ENCODE measurements at regions not wholly inside any gene's neighbourhood (a gene's known extent, or its start where the extent isn't known, plus 50 kb on each side); places are given as distances from the start of the nearest gene placed in this dataset.

GRCh38 chr10:59524348-59524747 lies 162.0 kb upstream of the FAM13C start:
- no peak for TF ChIP-seq CTCF (IDR thresholded peaks at IDR 0.05; ENCODE audit: low read length)
- TF ChIP-seq EZH2 (IDR thresholded peaks at IDR 0.05; ENCODE audit: borderline replicate concordance, low read length) = no peak

Data from OCI-LY1 (cell line).